OCI-M2 (cell line): ENCODE measurements at regions not wholly inside any gene's neighbourhood (a gene's known extent, or its start where the extent isn't known, plus 50 kb on each side); places are given as distances from the start of the nearest gene placed in this dataset.
"Not testable (repeated sequence)": the region's sequence is repeated elsewhere in the genome, so short reads cannot be mapped to it uniquely, and the experiment has no call there.

Source experiments
- DNase-seq: peaks from one replicate; lab custom pipeline; 2025; ENCODE audit not compliant: unreplicated experiment; lab: John Stamatoyannopoulos, UW

- DNase-seq: no peak
Observed at GRCh38 chr6:14290772-14291330, 173.3 kb downstream of the CD83 start.

DNA sequence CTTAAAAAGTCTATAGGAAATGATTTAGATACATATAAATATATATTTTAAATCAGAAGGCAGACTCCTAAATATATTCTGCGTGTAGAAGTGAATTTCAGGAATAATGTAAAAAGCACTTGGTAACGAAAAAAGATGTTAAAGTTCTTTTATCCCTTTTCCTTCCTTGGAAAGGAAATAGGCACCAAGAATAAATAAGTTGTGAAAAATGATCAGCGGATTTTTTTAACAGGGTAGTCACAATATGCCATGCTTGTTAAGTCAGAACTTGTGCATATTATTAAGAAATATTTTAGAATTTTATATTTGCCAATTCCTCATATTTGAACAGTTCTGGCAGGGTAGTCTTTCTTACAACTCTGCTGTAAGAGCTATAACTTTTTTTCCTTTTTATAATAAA lies 173.8 kb downstream of the CD83 start:
- DNase-seq: no peak

GRCh38 chr6:14292119-14292518 lies 174.5 kb downstream of the CD83 start:
- no peak for DNase-seq

GRCh38 chr6:14294270-14294951 lies 176.8 kb downstream of the CD83 start:
- DNase-seq: no peak

DNA sequence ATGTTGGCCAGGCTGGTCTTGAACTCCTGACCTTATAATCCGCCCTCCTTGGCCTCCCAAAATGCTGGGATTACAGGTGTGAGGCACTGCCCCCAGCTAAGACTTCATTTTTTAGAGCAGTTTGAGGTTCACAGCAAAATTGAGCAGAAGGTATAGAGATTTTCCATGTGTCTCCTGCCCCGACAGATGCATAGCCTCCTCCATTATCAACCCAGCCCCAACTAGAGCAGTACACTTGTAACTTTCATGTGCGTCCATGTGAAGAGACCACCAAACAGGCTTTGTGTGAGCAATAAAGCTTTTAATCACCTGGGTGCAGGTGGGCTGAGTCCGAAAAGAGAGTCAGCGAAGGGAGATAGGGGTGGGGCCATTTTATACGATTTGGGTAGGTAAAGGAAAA lies 179.1 kb downstream of the CD83 start:
- not testable (repeated sequence) for DNase-seq

GRCh38 chr6:14297118-14297517 lies 179.5 kb downstream of the CD83 start:
- not testable (repeated sequence) for DNase-seq

DNA sequence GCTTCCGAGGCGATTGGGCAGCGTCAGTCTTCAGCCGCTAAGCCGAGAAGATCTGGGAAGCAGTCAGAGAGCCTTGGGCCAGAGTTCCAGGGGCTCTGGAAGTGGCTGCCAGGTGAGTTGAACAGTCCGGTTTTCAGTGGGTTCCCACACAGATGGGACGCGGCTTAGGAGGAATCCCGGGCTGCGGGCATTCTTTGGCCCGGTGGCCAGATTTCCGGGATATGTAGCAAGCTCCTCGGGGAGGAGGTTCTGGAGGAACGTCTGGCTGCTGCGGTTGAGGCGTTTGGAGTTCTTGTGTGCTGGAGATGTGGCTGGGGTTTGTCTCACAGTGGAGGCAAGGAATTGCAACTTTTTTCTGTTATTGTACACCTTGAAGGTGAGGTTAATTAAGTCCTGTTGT lies 182.6 kb downstream of the CD83 start:
- not testable (repeated sequence) for DNase-seq

GRCh38 chr6:14300721-14301120 lies 183.1 kb downstream of the CD83 start:
- not testable (repeated sequence) for DNase-seq

GRCh38 chr6:14301477-14301876 lies 183.9 kb downstream of the CD83 start:
- not testable (repeated sequence) for DNase-seq

- no peak for DNase-seq
Observed at GRCh38 chr6:14305131-14305530, 187.6 kb downstream of the CD83 start.

DNA sequence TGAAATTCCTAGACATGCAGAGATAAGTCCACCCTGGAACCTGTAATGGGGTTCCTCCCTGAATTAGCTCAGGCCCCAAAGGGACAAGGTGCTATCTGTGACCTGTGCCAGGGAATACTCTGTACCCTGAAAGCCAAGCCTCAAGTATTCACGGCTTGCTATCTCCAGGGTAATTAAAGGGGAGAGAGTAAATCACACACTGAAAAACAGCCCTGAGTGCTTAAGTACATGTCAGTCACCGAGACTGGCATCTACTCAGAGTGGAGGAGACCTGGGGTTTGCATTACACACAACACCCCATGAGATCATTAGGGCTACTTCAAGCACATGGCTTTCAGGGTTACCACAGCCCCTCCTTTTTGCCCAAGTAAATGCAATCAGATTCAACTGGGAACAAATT lies 188.1 kb downstream of the CD83 start:
- no peak for DNase-seq

- no peak for DNase-seq
Observed at GRCh38 chr6:14306151-14306906, 188.8 kb downstream of the CD83 start.

- no peak for DNase-seq
Observed at GRCh38 chr6:14309516-14309915, 191.9 kb downstream of the CD83 start.

DNA sequence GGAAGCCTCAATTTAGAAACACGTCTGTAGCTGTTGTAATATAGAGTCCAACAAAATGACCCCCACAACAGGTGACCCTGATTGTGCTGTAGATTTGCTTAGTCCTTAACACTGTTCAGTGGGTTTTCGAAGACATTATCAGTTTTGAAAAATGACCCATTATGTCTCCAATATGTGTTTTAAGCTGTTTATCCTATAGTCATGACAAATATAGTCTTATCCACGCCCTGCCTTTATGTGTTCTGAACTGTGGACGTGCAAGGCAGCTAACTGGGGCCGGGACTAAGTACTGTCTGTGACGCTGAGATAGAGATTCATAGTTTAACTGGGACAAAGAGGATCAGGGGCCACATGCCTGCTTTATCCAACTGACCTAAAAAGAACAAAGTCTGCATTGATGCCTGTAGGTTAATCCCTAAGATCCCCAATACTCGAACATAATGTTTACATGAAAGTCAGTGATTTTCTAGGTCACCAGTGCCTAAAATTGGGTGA lies 192.4 kb downstream of the CD83 start:
- DNase-seq: no peak

DNA sequence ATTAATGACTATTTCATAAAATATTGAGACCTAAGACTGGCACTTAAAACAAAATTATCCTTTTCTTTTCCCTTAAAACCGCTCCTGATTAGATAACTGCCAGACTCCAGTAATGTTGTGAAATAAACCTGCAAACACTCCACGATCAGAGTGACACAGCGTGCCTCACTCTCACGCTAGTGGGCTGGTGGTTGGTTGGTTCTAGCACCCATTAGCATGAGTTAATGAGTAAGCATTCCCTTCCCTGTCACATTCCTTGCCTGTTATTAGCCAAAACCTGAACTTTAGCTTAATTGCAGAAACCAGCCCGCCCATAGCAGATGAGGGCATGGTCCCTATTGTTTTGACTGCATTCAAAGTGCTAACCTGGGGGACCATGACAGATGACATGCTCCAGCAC lies 193.4 kb downstream of the CD83 start:
- DNase-seq: no peak

DNA sequence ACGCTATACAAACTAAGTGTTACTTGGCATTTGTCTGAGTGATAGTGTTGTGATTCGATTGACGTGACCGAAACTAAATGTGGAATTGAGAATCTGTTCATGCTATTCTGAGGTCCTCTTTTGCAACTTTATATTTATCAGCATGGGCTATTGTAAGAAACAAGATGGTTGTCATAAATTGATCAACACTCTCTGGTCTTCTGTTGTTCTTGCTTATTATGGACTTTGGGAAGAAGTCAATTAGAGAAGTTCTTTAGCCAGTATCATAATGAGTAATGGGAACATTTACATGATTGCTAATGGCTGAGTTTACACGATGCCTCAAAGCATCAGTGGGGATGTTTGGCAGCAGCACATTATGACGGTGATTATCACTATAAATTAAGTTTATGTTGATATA lies 195.0 kb downstream of the CD83 start:
- DNase-seq: no peak

- DNase-seq: no peak
Observed at GRCh38 chr6:14313248-14313647, 195.7 kb downstream of the CD83 start.

DNA sequence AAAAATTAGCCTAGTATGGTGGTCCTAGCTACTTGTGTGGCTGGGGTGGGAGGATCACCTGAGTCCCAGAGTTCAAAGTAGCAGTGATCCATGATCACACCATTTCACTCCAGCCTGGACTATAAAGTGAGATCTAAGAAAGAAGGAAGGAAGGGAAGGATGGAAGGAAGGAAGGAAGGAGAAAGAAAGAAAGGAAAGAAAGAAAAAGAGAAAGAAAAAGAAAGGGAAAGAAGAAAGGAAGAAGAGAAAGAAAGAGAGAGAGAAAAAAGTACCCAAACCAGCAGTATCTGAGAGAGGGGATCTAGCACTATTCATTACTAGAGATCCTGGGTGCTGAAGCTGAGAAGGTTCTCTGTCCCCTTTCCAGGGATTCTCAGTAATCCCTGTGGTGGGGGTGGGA lies 197.8 kb downstream of the CD83 start:
- DNase-seq: no peak

DNA sequence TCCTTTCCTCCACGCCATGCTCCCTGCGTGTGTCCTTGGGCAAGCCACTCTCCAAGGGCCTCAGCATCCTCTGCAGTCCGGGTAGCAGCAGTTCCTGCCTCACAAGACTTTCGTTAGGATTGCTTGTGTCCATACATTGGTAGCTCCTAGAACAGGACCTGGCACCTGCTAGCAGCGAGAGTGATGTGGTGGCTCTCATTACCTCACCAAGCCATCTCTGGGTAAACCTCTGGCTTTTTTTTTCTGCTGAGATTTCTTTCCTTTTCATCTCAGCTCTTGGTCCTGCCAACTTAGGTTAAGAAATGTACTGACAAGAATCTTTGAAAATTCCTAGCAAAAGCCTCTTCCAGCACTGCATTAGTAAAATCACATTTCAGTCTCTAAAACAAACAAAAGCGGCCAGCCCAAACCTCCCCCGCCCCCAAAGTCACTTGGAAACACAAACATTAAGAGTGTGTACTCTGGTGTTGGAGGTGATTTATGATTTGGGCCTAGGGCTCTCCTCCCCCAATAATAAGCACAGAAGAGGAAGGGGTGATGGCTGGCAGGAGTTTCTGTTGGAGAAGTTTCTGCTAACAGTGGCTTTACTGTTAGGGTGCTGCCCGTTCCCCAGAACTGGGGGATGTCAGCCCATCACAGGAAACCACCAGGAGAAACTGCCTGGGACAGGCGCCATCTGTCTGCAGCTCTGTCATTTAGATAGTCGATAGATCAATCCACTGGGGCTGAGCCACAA lies 199.2 kb downstream of the CD83 start:
- no peak for DNase-seq

DNA sequence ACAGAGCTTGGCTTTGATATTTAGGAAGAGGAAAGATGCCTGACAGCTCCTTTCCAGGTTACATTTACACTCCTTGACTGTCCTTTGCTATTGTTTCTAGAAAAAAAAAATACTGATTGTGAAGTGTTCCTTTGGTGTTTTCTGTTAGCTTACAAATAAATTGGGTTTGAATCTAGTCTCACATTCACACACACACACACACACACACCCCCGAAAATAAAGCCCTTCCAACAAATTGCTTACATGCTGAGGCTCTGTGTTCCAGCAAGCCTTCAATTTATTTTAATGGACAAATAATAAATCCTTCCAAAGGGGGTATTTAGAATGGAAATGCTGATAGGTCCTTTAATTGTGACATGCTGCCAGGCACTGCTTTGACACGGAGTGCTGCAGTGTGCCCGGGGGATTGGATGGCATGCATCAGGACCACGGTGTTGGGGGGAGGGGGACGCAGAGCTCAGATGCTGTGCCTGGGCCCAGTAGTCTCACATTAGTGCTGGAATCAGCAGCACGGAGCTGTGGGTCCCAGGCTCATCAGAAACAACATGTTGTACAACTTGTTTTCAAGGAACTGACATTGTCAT lies 199.9 kb downstream of the CD83 start:
- DNase-seq: no peak

- DNase-seq: no peak
Observed at GRCh38 chr6:14320332-14320731, 202.8 kb downstream of the CD83 start.
